ENCODE measurements at regions not wholly inside any gene's neighbourhood (a gene's known extent, or its start where the extent isn't known, plus 50 kb on each side); places are given as distances from the start of the nearest gene placed in this dataset.

- TF ChIP-seq CTCF (IDR thresholded peaks at IDR 0.05) (no peak), ZFX (IDR thresholded peaks at IDR 0.05; ENCODE audit: borderline replicate concordance) (no peak)
Observed at GRCh38 chr6:54525731-54526130, 217.5 kb downstream of the TINAG start.

Measured in 22Rv1 (cell line).